RWPE1 (cell line): ENCODE measurements at regions not wholly inside any gene's neighbourhood (a gene's known extent, or its start where the extent isn't known, plus 50 kb on each side); places are given as distances from the start of the nearest gene placed in this dataset.

Experiments
- CTCF ChIA-PET: fragments of 350-600 bp; sonication (Branson Sonifier 250); formaldehyde crosslinking; extraction: SDS; loops from one replicate; lab custom pipeline; 2021; lab: Yijun Ruan, JAX
- POLR2A ChIA-PET: fragments of 400-600 bp; formaldehyde crosslinking; extraction: SDS; loops from one replicate; lab custom pipeline; 2020; ENCODE audit warnings: antibody characterized with exemption; ENCODE audit not compliant: low non-redundant PET; lab: Yijun Ruan, JAX
- DNase-seq: peaks from one replicate; pipeline ENCODE4 v3.0.0; 2012; ENCODE audit warnings: low spot score
- H3K27ac ChIP-seq: fragments of 450-650 bp; 2 replicates; pipeline ENCODE4 v1.5.1; 2017
- CTCF ChIP-seq: fragments of 450-650 bp; conservative IDR thresholded peaks from 2 replicates; pipeline ENCODE4 v1.5.1; 2017; ENCODE audit warnings: low read depth, mild to moderate bottlenecking

GRCh38 chr5:74199436-74200210 lies 440.9 kb downstream of the ENC1 start:
- no peak for TF ChIP-seq CTCF
- POLR2A ChIA-PET = no interaction called here
- CTCF ChIA-PET = no interaction called here
- H3K27ac ChIP-seq = no peak overlapping the region
- DNase-seq = no peak

- ChIA-PET CTCF (interaction anchor here (0.5 kb wide), 1 partner anchor 311 kb away, joined by 3 read pairs; no protein-coding TSS in a partner anchor), POLR2A (no interaction called here)
- no peak for DNase-seq
- H3K27ac ChIP-seq = no peak overlapping the region
- TF ChIP-seq CTCF = no peak
Observed at GRCh38 chr5:74199005-74199404, 441.5 kb downstream of the ENC1 start.

GRCh38 chr5:74198156-74198555 lies 442.4 kb downstream of the ENC1 start:
- TF ChIP-seq CTCF = no peak
- CTCF ChIA-PET = interaction anchor here (0.6 kb wide), 1 partner anchor 274 kb away, joined by 4 read pairs; no protein-coding TSS in a partner anchor

GRCh38 chr5:74196233-74196632 lies 444.3 kb downstream of the ENC1 start:
- POLR2A ChIA-PET = no interaction called here
- no peak for TF ChIP-seq CTCF
- H3K27ac ChIP-seq = no peak overlapping the region
- CTCF ChIA-PET = interaction anchor here (0.7 kb wide), 1 partner anchor 477 kb away, joined by 4 read pairs; no protein-coding TSS in a partner anchor
- no peak for DNase-seq

More at GRCh38 chr5:74198156-74198555, 442.4 kb downstream of the ENC1 start:
- POLR2A ChIA-PET = no interaction called here
- H3K27ac ChIP-seq = no peak overlapping the region
- no peak for DNase-seq

- POLR2A ChIA-PET = no interaction called here
- CTCF ChIA-PET = interaction anchor here (0.9 to 1.0 kb wide), 2 partner anchors 10 to 446 kb away, joined by 3 read pairs; partner anchors contain the start of gene ENC1
- no peak for TF ChIP-seq CTCF
- no peak for DNase-seq
- no peak overlapping the region for H3K27ac ChIP-seq
Observed at GRCh38 chr5:74194196-74194595, 446.3 kb downstream of the ENC1 start.

GRCh38 chr5:74192606-74193299 lies 447.8 kb downstream of the ENC1 start:
- H3K27ac ChIP-seq = no peak overlapping the region
- no peak for DNase-seq
- POLR2A ChIA-PET = no interaction called here
- no peak for TF ChIP-seq CTCF
- CTCF ChIA-PET = no interaction called here
